ENCODE measurements at regions not wholly inside any gene's neighbourhood (a gene's known extent, or its start where the extent isn't known, plus 50 kb on each side); places are given as distances from the start of the nearest gene placed in this dataset.
"Not testable (repeated sequence)": the region's sequence is repeated elsewhere in the genome, so short reads cannot be mapped to it uniquely, and the experiment has no call there.

GRCh38 chr3:148439254-148439822 lies 258.4 kb upstream of the AGTR1 start:
- DNase-seq, result no peak

- DNase-seq, result no peak
These were observed 256.5 kb upstream of the AGTR1 start for GRCh38 chr3:148441191-148441590.

- peak; percentile 0 for DNase-seq
These were observed 246.9 kb upstream of the AGTR1 start for GRCh38 chr3:148450819-148451218.

DNA sequence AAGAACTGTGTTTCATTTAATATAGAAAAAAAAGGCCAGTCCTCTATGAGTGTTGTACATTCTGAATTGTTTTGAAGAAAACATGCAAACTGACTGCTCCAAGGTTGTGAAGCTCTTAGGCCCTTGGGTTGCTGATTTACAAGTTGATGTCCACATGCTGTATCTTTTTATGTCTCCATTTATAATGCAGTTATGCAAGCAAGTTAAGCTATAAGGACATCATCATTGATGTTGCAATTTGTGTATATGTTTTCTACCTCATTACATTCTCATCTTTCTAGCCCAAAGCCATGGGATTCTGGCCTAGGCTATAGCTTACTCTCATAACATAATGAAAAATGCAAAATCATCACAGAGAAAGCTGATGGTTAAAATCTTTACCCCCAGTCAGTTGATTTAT lies 245.7 kb upstream of the AGTR1 start:
- no peak for DNase-seq

- DNase-seq, result no peak
These were observed 243.9 kb upstream of the AGTR1 start for GRCh38 chr3:148453781-148454191.

DNA sequence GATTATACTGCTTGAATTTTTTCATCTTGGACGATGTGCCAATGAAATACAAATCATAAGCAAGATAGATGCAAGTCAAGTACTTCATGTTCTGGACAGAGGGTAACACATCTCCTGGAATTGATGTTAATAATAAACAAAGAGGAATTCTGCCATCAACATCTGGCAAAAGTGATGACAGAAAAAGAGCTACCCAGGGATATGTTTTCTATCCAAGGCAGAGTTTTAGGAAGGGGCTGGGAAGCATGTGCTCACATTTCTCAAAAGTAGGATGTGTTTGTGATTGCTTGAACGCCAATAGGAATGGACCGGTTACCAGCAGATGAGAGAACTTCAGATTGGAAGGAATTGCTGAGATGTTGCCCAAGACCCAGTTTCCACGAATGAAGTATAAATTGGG lies 242.6 kb upstream of the AGTR1 start:
- DNase-seq, result no peak

DNA sequence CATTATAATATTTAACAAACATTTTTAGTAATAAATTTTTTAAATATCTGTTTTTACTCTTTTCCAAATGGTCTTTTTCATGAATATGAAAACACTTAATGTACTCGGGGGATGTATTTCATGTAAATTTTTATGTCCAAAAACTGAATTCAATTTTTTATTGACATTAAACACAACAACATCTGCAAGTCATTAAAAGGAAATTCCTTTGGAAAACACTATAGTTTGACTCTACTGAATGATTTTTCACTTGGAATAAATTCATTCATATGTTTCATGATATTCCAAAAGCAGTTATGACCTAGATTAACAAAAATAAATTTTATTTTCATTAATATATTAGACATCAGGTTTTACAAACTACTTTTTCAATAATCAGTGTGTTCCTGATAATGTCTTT lies 239.8 kb upstream of the AGTR1 start:
- DNase-seq, result no peak

GRCh38 chr3:148459931-148460513 lies 237.7 kb upstream of the AGTR1 start:
- no peak for DNase-seq

GRCh38 chr3:148460686-148461085 lies 237.0 kb upstream of the AGTR1 start:
- no peak for DNase-seq

GRCh38 chr3:148464246-148464645 lies 233.5 kb upstream of the AGTR1 start:
- DNase-seq, result no peak

- no peak for DNase-seq
These were observed 231.6 kb upstream of the AGTR1 start for GRCh38 chr3:148466143-148466542.

- DNase-seq, result no peak
These were observed 230.5 kb upstream of the AGTR1 start for GRCh38 chr3:148466980-148467740.

DNA sequence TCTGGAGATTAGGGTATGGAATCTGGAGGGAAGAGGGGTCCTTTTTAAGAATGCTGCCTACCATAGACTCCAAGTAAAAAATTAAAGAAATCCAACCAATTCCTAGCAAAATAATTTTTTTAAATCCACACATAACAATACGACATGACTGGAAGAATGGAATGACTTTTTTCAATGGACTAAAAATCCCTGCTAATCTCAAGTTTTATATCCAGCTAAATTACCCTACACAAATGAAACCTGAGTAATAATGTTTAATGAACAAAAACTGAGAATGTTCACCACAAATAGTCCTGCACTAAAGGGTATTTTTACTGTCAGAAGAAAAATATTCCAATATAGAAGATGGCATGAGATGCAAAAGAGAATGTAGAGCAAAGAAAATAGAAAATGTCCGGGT lies 220.3 kb upstream of the AGTR1 start:
- DNase-seq, result no peak

DNA sequence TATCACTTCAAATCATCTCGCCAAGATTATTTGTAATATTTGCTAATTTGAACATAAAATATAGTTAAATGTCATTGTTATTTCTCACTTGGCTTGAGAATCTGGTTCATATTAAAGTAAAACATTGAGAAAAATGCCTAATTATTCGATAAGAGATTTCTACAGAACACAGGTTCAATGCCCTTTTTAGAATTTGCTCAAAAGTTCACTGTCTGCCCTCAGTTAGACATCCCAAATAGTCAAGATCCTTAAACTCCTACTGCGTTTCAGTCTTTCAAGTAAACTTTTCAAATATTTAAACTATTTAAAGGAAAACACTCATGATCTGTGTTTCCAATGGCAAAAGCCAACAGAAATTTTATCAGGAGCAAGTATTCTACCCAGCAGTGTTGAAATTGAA lies 204.1 kb upstream of the AGTR1 start:
- DNase-seq, result no peak

GRCh38 chr3:148494451-148494850 lies 203.3 kb upstream of the AGTR1 start:
- no peak for DNase-seq

- no peak for DNase-seq
These were observed 196.8 kb upstream of the AGTR1 start for GRCh38 chr3:148500881-148501280.

DNA sequence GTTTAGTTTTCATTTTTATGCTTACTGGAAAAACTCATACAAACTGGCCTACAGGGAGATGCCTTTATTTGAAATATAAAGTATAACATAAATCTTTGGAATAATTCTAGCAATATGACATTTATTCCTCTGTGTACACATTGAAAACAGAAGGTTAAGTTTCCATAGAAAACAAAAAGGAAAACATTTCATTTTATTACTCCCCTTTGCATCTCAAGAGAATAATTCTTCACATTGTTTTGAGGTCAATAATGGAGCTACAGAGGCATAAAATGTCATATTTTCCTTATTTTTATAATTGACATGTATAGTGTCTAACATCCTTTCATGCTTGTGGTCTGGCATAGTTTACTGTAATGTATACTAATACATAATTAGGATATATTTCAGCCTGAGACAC lies 187.6 kb upstream of the AGTR1 start:
- DNase-seq, result no peak

GRCh38 chr3:148510561-148510960 lies 187.1 kb upstream of the AGTR1 start:
- DNase-seq, result no peak

DNA sequence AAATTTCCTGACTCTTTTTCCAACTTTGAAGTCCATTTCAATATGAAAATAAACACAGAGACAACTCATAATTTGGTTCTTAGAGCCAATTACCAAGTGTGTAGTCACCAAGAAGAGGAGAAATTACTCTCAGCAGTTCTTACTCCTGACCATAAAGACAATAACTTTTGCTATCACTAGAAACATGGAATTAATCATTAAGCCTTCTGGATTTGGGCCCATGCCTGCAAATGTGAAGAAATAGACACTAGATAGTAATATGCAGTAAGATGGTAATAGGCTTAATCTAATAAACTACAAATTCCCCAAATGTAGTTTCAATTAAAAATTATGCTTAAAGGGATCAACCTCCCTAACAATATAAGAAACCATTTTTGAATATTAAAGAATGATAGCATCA lies 185.1 kb upstream of the AGTR1 start:
- DNase-seq, result no peak

DNA sequence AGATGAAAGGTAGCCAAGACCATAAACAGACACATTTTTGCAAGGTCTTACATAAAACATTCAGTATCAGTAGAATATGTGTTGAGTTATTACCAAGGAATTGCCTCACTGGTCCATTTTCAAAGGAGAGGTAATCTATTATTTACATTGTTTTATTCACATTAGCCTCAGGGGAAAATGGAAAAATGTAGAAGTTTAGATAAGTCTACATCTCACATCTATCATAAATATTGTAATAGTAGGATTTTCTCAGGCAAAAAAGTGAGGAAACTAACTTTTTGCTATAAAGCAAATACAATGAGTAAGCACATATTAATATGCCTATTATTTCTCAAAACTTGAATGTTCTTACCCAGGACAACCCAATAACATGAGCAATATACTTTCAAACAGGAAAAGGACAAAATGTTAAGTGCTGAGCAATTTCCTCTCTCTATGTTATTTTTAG lies 184.6 kb upstream of the AGTR1 start:
- DNase-seq, result no peak

DNA sequence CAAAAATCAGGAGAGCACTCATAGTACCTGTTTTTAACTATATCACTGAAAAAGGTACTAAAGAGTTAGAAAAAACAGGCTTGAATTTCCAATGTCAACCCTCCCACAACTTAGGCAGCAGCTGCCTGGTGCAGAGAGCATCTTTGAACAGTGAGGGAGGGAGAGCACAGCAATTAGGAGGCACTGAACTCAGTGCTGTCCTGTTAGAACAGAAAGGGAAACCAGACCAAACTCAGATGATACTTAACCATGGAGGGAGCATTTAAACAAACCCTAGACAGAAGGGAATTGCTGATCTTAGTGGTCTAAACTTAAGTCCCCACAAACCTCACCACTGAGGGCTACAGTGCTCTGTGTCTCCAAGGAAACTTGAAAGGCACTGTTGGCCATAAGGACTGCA lies 179.2 kb upstream of the AGTR1 start:
- DNase-seq, result no peak

DNA sequence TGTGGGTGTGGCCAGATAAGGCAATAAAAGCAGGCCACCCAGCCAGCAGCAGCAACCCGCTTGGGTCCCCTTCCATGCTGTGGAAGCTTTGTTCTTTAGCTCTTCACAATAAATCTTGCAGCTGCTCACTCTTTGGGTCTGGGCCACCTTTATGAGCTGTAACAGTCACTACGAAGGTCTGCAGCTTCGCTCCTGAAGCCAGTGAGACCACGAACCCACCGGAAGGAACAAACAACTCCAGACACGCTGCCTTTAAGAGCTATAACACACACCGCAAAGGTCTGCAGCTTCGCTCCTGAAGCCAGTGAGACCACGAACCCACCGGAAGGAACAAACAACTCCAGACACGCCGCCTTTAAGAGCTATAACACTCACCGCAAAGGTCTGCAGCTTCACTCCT lies 172.1 kb upstream of the AGTR1 start:
- DNase-seq, result not testable (repeated sequence)

GRCh38 chr3:148528024-148528423 lies 169.7 kb upstream of the AGTR1 start:
- DNase-seq, result no peak

DNA sequence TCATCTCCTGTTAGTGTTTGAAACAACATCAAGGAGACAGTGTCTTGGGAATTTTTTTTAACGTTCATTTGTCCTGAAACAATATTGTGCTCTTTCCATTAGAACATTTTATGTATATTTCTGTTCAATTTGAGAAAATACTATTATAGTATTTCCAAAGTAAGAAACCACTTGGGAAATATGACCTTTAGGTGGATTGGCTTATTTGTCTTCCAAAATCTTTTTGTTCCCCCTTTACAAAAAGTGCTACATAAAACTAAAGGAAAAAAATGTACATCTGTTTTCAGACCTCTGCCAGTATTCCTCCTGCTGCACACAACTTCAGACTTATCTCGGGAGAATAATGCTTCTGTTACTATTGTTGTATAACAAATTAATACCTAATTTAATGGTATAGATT lies 165.9 kb upstream of the AGTR1 start:
- no peak for DNase-seq

DNA sequence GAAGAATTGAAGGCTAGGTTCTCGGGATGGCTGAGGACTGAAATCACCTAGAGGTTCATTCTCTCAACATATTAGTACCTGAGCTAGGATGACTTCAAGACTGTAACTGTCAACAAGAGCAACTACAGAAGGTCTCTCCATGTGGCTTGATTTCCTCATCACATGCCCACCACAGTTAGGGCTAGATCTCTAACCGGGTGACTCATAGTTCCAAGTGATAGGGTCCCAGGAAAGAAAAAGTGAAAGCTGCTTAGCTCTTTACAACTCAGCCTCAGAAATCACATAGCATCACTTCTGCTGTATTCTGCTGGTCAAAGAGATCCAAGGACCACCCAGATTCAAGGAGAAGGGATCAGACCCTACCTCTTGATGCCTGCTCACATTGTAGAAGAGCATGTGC lies 165.4 kb upstream of the AGTR1 start:
- no peak for DNase-seq
